Neural cell (in vitro differentiated cells): ENCODE measurements at regions not wholly inside any gene's neighbourhood (a gene's known extent, or its start where the extent isn't known, plus 50 kb on each side); places are given as distances from the start of the nearest gene placed in this dataset.

ENCODE experiments used
- H2AFZ ChIP-seq: fragments of 200-600, 300-800 bp; sonication (generic), shearing (Covaris generic); 2 replicates; pipeline ENCODE4 v1.6.0; 2014; ENCODE audit warnings: low read depth, mild to moderate bottlenecking, antibody characterized with exemption, low read length, moderate library complexity
- H3F3A ChIP-seq: fragments of 200-600 bp; shearing (Covaris generic); 2 replicates; pipeline ENCODE4 v1.6.1; 2016; ENCODE audit warnings: mild to moderate bottlenecking, moderate library complexity, mixed read lengths, antibody characterized with exemption, low read length; ENCODE audit not compliant: insufficient read depth, poor library complexity, severe bottlenecking
- H3K27ac ChIP-seq: fragments of 200-600, 300-800 bp; sonication (generic), shearing (Covaris generic); 2 replicates; pipeline ENCODE4 v1.5.1; 2014; ENCODE audit warnings: mild to moderate bottlenecking, low read length, moderate library complexity
- H3K27me3 ChIP-seq: fragments of 300-800, 200-600 bp; sonication (generic), shearing (Covaris generic); 2 replicates; pipeline ENCODE4 v1.6.0; 2014; ENCODE audit warnings: mild to moderate bottlenecking, low read depth, low read length, moderate library complexity; ENCODE audit not compliant: insufficient read depth
- H3K36me3 ChIP-seq: fragments of 300-800, 200-600 bp; sonication (generic), shearing (Covaris generic); 2 replicates; pipeline ENCODE4 v1.5.1; 2014; ENCODE audit warnings: mild to moderate bottlenecking, antibody characterized with exemption, low read length, moderate library complexity; ENCODE audit not compliant: insufficient read depth
- H3K4me2 ChIP-seq: fragments of 300-800, 200-600 bp; sonication (generic), shearing (Covaris generic); 2 replicates; pipeline ENCODE4 v1.6.0; 2014; ENCODE audit warnings: mild to moderate bottlenecking, low read length
- H3K4me3 ChIP-seq: fragments of 300-800, 200-600 bp; sonication (generic), shearing (Covaris generic); 2 replicates; pipeline ENCODE4 v1.5.1; 2014; ENCODE audit warnings: mild to moderate bottlenecking, low read length, moderate library complexity
- H3K79me2 ChIP-seq: fragments of 200-600 bp; shearing (Covaris generic); replicated peaks from 2 replicates; pipeline ENCODE4 v1.6.0; 2014; ENCODE audit warnings: mild to moderate bottlenecking, low read length, moderate library complexity; ENCODE audit not compliant: insufficient read depth
- H3K9ac ChIP-seq: fragments of 300-800, 200-600 bp; sonication (generic), shearing (Covaris generic); 2 replicates; pipeline ENCODE4 v1.6.1; 2016; ENCODE audit warnings: mild to moderate bottlenecking, low read length, mixed read lengths
- H3K9me2 ChIP-seq: fragments of 200-600 bp; shearing (Covaris generic); 2 replicates; pipeline ENCODE4 v1.6.1; 2016; ENCODE audit warnings: mild to moderate bottlenecking, low read length, mixed read lengths; ENCODE audit not compliant: insufficient read depth
- H3K9me3 ChIP-seq: fragments of 200-600, 300-800 bp; sonication (generic), shearing (Covaris generic); 2 replicates; pipeline ENCODE4 v1.6.1; 2016; ENCODE audit warnings: mild to moderate bottlenecking, mixed run types, low read length, moderate library complexity, mixed read lengths
- H4K20me1 ChIP-seq: fragments of 200-600 bp; shearing (Covaris generic); 2 replicates; pipeline ENCODE4 v1.6.1; 2016; ENCODE audit warnings: mild to moderate bottlenecking, mixed run types; ENCODE audit not compliant: insufficient read depth
- EP300 ChIP-seq: fragments of 450-650 bp; conservative IDR thresholded peaks from 2 replicates; pipeline ENCODE4 v1.6.1; 2014; ENCODE audit warnings: antibody characterized with exemption, mild to moderate bottlenecking, moderate library complexity; ENCODE audit not compliant: poor library complexity, severe bottlenecking
- EZH2 ChIP-seq: fragments of 200-600, 300-800 bp; shearing (Covaris generic), sonication (generic); IDR thresholded peaks from 2 replicates; pipeline ENCODE4 v1.6.1; 2014; ENCODE audit warnings: antibody characterized with exemption, low read length, borderline replicate concordance, mild to moderate bottlenecking; ENCODE audit not compliant: insufficient read depth, poor library complexity, severe bottlenecking
- MXI1 ChIP-seq: fragments of 450-650 bp; conservative IDR thresholded peaks from 2 replicates; pipeline ENCODE4 v1.6.1; 2014; ENCODE audit warnings: antibody characterized with exemption, mild to moderate bottlenecking; ENCODE audit not compliant: poor library complexity, severe bottlenecking
- POLR2AphosphoS5 ChIP-seq: IDR thresholded peaks from 2 replicates; pipeline ENCODE4 v1.6.1; 2012
- RAD21 ChIP-seq: fragments of 450-650 bp; conservative IDR thresholded peaks from 2 replicates; pipeline ENCODE4 v1.6.1; 2014; ENCODE audit warnings: antibody characterized with exemption, mild to moderate bottlenecking, moderate library complexity
- REST ChIP-seq: IDR thresholded peaks from 2 replicates; pipeline ENCODE4 v1.6.1; 2012; ENCODE audit warnings: borderline replicate concordance
- SMC3 ChIP-seq: fragments of 450-650 bp; conservative IDR thresholded peaks from 2 replicates; pipeline ENCODE4 v1.6.1; 2014; ENCODE audit warnings: antibody characterized with exemption, mild to moderate bottlenecking, moderate library complexity; ENCODE audit not compliant: poor library complexity
- TAF1 ChIP-seq: IDR thresholded peaks from 2 replicates; pipeline ENCODE4 v1.6.1; 2012; ENCODE audit warnings: low read depth
- TF ChIP-seq, protein P1 (sequence below): fragments of 450-650 bp; IDR thresholded peaks from 2 replicates; pipeline ENCODE4 v1.5.1; 2014; ENCODE audit warnings: antibody characterized with exemption, mild to moderate bottlenecking, moderate library complexity; ENCODE audit not compliant: poor library complexity, severe bottlenecking

DNA sequence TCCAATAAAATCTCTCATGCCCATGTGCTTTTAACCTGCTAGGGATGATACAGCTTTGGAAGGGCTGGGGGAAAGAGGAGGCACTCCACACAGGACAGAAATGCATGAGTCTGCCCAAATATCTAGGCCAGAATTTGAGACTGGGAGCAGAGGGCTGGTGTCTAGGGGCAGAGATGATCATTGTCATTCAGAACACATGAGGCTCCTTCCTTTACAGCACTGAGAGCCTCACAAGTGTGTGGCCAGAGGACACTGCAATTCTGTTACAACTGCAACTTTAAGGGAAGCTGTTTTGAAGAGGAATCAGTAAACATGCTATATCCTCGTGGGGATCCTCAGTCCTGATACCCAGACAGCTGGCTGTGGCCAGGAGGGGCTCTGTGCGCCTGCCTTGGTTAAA lies 541.3 kb downstream of the OMA1 start:
- no peaks in the 10 kb centered on the region for H3K36me3 ChIP-seq
- no peaks in the 10 kb centered on the region for H3K9me3 ChIP-seq
- H3K79me2 ChIP-seq, result no peaks in the 10 kb centered on the region
- no peaks in the 10 kb centered on the region for H4K20me1 ChIP-seq
- no peak overlapping the region for H3K9ac ChIP-seq
- H3K27me3 ChIP-seq, result no peaks in the 10 kb centered on the region
- H3K9me2 ChIP-seq, result no peaks in the 10 kb centered on the region
- H2AFZ ChIP-seq, result no peak overlapping the region
- no peaks in the 10 kb centered on the region for H3F3A ChIP-seq
- H3K4me3 ChIP-seq, result no peak overlapping the region
- H3K4me2 ChIP-seq, result no peak overlapping the region
- TF ChIP-seq SMC3 (no peak), EZH2 (no peak), TAF1 (no peak), EP300 (no peak), POLR2AphosphoS5 (no peak), MXI1 (no peak)
- TF ChIP-seq, protein P1, sequence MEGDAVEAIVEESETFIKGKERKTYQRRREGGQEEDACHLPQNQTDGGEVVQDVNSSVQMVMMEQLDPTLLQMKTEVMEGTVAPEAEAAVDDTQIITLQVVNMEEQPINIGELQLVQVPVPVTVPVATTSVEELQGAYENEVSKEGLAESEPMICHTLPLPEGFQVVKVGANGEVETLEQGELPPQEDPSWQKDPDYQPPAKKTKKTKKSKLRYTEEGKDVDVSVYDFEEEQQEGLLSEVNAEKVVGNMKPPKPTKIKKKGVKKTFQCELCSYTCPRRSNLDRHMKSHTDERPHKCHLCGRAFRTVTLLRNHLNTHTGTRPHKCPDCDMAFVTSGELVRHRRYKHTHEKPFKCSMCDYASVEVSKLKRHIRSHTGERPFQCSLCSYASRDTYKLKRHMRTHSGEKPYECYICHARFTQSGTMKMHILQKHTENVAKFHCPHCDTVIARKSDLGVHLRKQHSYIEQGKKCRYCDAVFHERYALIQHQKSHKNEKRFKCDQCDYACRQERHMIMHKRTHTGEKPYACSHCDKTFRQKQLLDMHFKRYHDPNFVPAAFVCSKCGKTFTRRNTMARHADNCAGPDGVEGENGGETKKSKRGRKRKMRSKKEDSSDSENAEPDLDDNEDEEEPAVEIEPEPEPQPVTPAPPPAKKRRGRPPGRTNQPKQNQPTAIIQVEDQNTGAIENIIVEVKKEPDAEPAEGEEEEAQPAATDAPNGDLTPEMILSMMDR, result no peak
- H3K27ac ChIP-seq, result no peak overlapping the region

GRCh38 chr1:58003988-58004387 lies 542.5 kb downstream of the OMA1 start:
- Histone ChIP-seq H2AFZ (no peak overlapping the region), H3K4me3 (no peak overlapping the region), H3K27ac (no peak overlapping the region), H3K27me3 (no peaks in the 10 kb centered on the region), H3K9ac (no peak overlapping the region), H3K79me2 (no peaks in the 10 kb centered on the region), H3K4me2 (no peak overlapping the region), H3F3A (no peaks in the 10 kb centered on the region), H3K9me2 (no peaks in the 10 kb centered on the region), H3K36me3 (no peaks in the 10 kb centered on the region), H4K20me1 (no peaks in the 10 kb centered on the region), H3K9me3 (no peaks in the 10 kb centered on the region)
- no peak for TF ChIP-seq EZH2
- no peak for TF ChIP-seq REST
- no peak for TF ChIP-seq SMC3
- TF ChIP-seq EP300, result no peak
- no peak for TF ChIP-seq RAD21
- TF ChIP-seq MXI1, result no peak
- TF ChIP-seq TAF1, result no peak
- TF ChIP-seq POLR2AphosphoS5, result no peak
- TF ChIP-seq, protein P1, result no peak
